ENCODE measurements at regions not wholly inside any gene's neighbourhood (a gene's known extent, or its start where the extent isn't known, plus 50 kb on each side); places are given as distances from the start of the nearest gene placed in this dataset.

DNA sequence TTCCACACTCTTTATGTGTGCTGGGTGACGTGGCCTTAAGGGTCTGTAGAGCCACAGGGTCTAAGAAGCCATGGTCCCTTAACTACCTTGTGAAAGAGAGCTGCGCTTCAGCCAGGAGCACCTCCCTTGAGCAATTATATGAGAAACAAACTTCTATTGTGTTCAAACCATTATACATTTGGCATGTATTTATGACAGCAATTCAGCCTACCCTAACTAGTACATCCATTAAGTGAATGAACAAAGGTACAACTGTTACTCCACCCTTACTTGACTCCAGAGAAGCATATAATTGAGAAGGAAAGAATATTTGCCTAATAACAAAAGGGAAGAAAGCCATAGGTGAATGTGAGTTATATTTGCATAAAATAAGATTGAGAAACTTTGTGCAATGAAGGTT, 69.8 kb upstream of the BOC start:
- DNase-seq: no peak

DNA sequence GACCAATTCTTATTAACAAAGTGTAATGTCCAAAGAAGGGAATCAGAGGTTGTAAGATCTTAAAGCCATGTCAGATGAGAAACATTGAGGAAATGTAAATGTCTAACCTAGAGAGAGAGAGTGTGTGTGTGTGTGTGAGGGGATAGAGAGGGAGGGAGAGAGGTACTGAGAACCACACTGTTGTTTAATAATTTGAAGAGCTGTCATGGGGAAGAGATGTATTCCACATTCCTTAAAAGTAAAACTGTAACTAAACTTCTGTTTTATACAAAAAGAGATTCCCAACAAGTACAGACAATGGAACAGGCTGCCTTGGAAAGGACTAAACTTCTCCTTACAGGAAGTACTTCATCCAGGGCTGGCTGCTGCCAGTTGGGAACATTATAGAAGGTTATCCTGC, 68.9 kb upstream of the BOC start:
- no peak for DNase-seq

DNA sequence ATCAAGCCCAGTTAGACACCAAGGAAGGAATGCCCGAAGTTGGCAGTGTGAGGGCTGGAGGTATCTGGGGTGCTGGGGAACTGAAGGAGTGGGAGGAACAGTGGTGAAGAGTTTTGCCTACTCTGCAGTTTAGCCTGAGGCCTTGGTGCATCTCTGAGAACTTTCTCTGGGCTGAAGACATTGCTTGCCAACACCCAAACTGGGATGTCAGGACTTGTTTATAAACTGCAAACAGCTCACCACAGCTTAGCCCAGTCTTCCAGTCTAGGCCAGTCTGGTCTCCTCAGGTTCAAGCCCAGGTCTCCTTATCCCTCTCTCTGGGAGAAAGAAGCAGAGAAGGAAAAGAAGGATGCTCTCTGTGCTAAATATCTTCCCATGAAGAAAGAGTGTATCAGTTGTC, 68.0 kb upstream of the BOC start:
- no peak for DNase-seq

DNA sequence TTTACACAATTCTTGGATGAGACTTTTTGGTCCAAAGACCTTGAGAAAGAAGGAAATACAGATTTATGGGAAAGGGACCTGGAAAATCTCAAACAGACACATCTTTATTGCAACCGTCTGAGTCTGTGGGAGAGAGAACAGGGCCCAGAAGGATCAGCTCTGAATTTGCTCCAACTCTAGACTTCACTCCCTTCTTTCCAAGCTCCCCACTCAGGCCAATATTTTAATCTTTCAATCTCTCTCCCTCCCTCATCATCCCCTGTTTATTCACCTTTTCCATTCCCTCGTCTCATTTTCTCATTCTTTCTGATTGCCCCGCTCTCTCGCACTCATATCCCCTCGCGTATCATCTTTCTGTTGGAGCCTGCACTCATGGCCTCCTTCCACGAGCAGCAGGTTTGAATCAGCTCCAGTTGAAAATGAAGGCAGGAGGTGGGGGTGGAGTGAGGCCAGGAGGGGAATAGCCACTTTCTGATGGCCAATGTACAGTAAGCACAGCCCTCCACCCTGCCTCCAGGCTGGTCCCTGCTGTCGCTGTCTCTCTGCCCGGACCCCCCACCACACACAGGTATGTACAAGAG, 63.6 kb upstream of the BOC start:
- no peak for DNase-seq

DNA sequence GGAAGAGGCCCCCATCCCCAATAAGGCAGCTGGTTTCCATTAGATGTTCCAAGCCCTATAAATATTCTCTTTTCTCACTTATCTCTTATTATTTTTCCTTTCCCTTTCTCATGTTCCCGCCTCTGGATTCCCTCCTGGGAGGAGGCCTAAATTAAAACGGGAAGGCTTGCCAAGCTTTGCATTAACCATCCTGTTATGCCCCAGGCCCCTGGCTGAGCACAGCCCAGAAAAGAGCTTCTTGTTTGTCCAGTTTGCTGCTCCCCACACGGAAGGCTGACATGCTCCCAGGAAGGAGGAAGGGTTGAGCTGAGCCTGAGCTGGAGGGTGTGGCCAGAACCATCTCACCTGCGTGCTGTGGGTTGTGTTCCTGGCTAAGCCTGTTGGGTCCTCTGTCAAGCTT, 63.1 kb upstream of the BOC start:
- DNase-seq: no peak

DNA sequence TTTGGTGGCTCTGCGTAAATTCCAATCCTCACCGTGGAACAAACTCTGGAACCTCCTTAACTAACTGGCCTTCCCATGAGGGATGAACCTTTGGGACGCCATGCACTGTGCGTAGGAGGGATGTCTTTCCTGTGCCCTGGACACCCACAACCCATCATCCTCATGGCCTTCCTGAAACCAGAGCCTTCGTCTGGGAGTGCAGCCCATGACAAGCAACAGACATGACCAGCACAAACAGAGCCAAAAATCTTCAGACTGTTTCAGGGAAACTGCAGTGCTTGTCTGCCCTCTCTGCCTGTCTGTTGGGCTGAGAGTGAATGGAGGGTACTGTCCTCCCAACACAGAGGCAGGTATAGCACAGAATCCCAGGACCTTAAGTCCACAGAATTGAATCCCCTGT, 61.1 kb upstream of the BOC start:
- DNase-seq: no peak

DNA sequence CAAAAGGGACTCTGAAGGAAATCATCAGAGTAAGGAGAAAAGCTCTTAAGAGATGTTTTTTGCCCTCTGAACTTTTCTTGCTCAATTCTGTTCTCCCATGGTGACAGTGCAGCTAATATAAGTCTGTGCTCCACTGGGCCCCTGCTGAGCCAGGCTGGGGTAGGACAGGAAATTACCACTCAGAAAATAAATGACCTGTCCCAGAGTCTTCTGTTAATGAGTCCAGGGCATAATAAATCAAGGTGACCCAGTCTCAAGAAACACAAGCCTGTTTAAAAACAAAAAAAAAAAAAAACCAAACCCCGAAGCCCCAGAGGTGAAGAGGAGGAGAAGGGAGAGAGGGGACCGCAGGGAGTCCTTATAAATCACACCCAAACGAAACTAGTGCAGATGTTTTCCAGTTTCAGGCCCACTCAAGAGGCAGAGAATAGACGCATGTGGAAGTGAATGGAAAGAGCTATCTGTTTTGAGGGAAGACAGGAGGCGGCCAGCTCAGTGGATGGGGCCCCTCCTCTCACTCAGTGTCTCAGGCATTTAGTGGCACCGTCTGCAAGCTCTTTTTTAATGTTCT, 59.8 kb upstream of the BOC start:
- peak; percentile 17 for DNase-seq

DNA sequence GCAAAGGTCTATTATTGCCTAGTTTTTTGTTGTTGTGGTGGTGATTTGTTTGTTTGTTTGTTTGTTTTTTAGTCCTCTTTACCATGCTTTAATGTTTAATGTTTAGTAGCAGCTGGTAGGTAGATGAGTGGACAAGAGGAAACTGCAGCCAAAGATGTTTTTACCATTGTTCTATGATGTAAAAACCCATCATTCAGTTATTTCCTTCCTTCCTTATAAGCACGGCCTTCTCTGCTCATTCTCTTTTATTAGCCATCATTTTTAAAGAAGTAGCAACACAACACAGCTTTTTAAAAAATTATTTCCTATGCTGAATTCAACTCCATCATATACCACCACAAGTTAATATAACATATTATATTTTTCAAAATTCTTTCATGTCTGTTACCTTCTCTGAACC, 58.5 kb upstream of the BOC start:
- no peak for DNase-seq

DNA sequence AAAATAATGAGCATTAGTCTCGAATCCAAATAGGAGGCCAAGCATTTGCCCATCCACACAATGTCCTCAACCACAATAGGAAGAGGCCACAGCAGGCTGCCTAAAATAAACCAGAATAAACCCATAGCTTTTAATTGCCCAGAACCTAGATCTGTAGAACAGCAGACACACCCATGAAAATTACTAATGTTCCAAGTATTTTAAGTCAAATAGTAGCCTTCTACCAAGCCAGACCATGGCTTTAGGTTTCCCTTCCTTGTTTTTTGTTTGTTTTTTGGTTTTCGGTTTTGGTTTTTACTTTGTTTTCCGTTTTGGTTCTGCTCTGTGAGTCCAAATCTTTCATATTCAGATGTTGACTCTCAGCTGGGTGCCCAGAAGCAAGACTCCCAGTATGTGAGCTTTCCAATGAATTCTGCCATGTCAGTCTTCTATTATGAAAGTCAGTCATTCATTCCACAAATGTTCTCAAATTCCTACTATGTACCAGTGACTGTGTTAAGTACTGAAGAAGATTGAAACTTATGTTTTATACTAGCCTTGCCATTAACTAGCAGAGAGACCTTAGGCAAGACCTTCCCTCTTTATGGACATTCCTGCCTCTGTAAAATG, 57.8 kb upstream of the BOC start:
- no peak for DNase-seq

DNA sequence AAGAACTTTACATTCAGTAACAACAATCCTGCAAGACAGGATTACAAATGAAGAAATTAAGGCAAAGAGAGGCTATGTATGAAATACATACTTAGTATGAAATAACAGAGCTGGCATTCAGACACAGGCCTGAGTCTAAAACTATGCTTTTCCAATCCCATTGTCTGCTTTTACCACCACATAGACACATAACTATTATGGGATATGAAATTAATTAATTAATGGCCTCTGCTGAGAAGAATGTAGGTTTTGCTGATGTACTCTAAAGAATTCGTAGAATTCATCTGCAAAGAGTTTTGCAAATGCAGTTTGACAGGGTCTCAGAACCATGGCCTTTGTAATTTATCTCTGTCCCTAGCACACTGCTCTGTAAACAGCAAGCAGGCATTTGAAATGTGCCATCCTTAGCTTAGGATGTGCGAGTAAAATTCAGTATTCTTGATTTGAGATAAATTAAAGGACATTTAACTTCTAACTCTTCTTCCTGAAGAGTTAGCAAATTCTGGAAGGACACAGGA, 54.5 kb upstream of the BOC start:
- DNase-seq: no peak

DNA sequence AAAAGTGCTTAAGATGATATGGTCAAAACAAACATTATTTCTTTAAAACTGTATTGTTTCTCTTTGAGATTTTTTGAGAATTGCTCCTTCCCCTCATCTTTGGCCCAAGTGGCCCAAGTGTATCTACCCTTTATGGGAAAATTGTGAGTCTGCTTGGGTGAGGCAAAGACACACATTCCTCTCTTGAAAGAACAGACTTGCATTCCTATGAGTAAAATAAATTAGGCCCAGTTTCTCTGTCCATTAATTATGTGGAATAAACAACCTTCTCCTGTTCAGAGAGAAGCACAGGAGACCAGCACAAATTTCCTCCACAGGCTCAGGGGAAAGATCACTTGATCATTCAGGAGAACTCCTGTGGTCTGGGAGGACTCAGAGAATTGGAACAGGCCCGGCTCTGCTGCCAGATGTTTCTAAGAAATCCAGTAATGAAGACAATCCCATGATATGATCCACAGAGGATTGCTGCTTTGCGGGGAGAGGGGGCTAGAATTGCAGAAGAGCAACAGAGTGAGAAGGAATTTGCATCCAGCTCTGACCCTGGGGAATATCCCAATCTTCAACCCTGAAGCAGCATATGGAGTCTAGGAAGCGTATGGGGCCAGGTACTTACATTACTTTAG, 53.8 kb upstream of the BOC start:
- no peak for DNase-seq

DNA sequence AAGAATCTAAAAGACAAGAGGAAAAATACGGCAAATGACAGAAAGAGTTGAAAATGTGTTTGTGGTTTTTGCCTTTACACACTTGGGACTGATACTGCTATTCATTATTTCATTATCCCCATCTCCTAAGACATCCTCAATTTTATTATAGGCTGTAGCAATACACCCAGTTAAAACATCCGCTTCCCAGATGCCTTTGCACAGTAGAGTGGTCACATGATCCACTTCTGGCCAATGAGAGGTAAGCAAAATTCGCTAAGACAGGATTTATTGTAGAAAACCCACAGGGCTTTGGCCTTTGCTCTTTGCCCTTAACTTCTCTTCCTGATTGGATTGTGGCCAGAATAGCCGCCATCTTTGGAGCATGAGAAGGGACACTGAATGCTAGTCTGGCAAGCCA, 53.2 kb upstream of the BOC start:
- no peak for DNase-seq

All from NCI-H2107 (cell line).